ENCODE measurements at regions not wholly inside any gene's neighbourhood (a gene's known extent, or its start where the extent isn't known, plus 50 kb on each side); places are given as distances from the start of the nearest gene placed in this dataset.
"Not testable (repeated sequence)": the region's sequence is repeated elsewhere in the genome, so short reads cannot be mapped to it uniquely, and the experiment has no call there.

GRCh38 chr10:44731283-44731682 lies 179.9 kb upstream of the TMEM72 start:
- intact Hi-C loops (cut with micrococcal nuclease), result no loop called here

GRCh38 chr10:44733501-44734488 lies 177.3 kb upstream of the TMEM72 start:
- intact Hi-C loops (cut with micrococcal nuclease), result no loop called here

GRCh38 chr10:44742248-44742647 lies 168.9 kb upstream of the TMEM72 start:
- intact Hi-C loops (cut with micrococcal nuclease), result no loop called here

GRCh38 chr10:44743535-44743934 lies 167.6 kb upstream of the TMEM72 start:
- intact Hi-C loops (cut with micrococcal nuclease), result no loop called here

GRCh38 chr10:44745920-44746319 lies 165.2 kb upstream of the TMEM72 start:
- intact Hi-C loops (cut with micrococcal nuclease), result no loop called here

- intact Hi-C loops (cut with micrococcal nuclease), result no loop called here
These were observed 163.5 kb upstream of the TMEM72 start for GRCh38 chr10:44747593-44748172.

- intact Hi-C loops (cut with micrococcal nuclease), result no loop called here
These were observed 162.0 kb upstream of the TMEM72 start for GRCh38 chr10:44749151-44749550.

GRCh38 chr10:44752451-44753441 lies 158.4 kb upstream of the TMEM72 start:
- intact Hi-C loops (cut with micrococcal nuclease), result no loop called here

- intact Hi-C loops (cut with micrococcal nuclease), result not testable (repeated sequence)
These were observed 156.8 kb upstream of the TMEM72 start for GRCh38 chr10:44754355-44754754.

GRCh38 chr10:44755481-44755880 lies 155.7 kb upstream of the TMEM72 start:
- intact Hi-C loops (cut with micrococcal nuclease), result no loop called here

GRCh38 chr10:44756216-44756615 lies 154.9 kb upstream of the TMEM72 start:
- intact Hi-C loops (cut with micrococcal nuclease), result no loop called here

GRCh38 chr10:44757551-44758205 lies 153.5 kb upstream of the TMEM72 start:
- intact Hi-C loops (cut with micrococcal nuclease), result no loop called here

- intact Hi-C loops (cut with micrococcal nuclease), result no loop called here
These were observed 152.0 kb upstream of the TMEM72 start for GRCh38 chr10:44759122-44759521.

- intact Hi-C loops (cut with micrococcal nuclease), result no loop called here
These were observed 150.6 kb upstream of the TMEM72 start for GRCh38 chr10:44760513-44760912.

- intact Hi-C loops (cut with micrococcal nuclease), result no loop called here
These were observed 150.1 kb upstream of the TMEM72 start for GRCh38 chr10:44761076-44761475.

GRCh38 chr10:44763331-44763730 lies 147.8 kb upstream of the TMEM72 start:
- intact Hi-C loops (cut with micrococcal nuclease), result no loop called here

GRCh38 chr10:44765299-44765698 lies 145.8 kb upstream of the TMEM72 start:
- intact Hi-C loops (cut with micrococcal nuclease), result no loop called here

GRCh38 chr10:44766631-44767030 lies 144.5 kb upstream of the TMEM72 start:
- intact Hi-C loops (cut with micrococcal nuclease), result no loop called here

GRCh38 chr10:44769450-44769849 lies 141.7 kb upstream of the TMEM72 start:
- intact Hi-C loops (cut with micrococcal nuclease), result no loop called here

GRCh38 chr10:44771233-44771995 lies 139.7 kb upstream of the TMEM72 start:
- intact Hi-C loops (cut with micrococcal nuclease), result no loop called here

Data from T-helper 2 cell treated with Interferon-gamma antibody and Interleukin-4, amounts not matched to agents 100 ng/mL and 5 ng/mL, for 36 hours (primary cell).